ENCODE measurements at regions not wholly inside any gene's neighbourhood (a gene's known extent, or its start where the extent isn't known, plus 50 kb on each side); places are given as distances from the start of the nearest gene placed in this dataset.

GRCh38 chr11:86160541-86161149, 83.9 kb upstream of the EED start:
- peaks cover 3% of the 10 kb centered on the region for H3K27me3 ChIP-seq (ENCODE audit: insufficient read depth, insufficient read length)
- no peak for DNase-seq (ENCODE audit: low read depth, low spot score)
- H3K4me1 ChIP-seq (ENCODE audit: insufficient read depth, insufficient read length), result no peaks in the 10 kb centered on the region
- H3K9ac ChIP-seq (ENCODE audit: insufficient read length, low read depth), result no peak overlapping the region
- H3K4me3 ChIP-seq (ENCODE audit: insufficient read length, low read depth), result no peak overlapping the region
- no peaks in the 10 kb centered on the region for H3K9me3 ChIP-seq (ENCODE audit: insufficient read depth, low read length)
- H3K36me3 ChIP-seq (ENCODE audit: insufficient read depth, insufficient read length, low read length), result no peaks in the 10 kb centered on the region
- TF ChIP-seq YY1 (IDR thresholded peaks at IDR 0.05; ENCODE audit: insufficient read depth, insufficient read length) (no peak), ZNF274 (IDR thresholded peaks at IDR 0.05; ENCODE audit: low read depth, low read length) (no peak), SUZ12 (IDR thresholded peaks at IDR 0.05; ENCODE audit: extremely low read depth, insufficient read depth, insufficient read length) (no peak)

GRCh38 chr11:86159581-86159891, 85.0 kb upstream of the EED start:
- Histone ChIP-seq H3K27me3 (ENCODE audit: insufficient read depth, insufficient read length) (peaks cover under 1% of the 10 kb centered on the region), H3K4me1 (ENCODE audit: insufficient read depth, insufficient read length) (no peaks in the 10 kb centered on the region), H3K9ac (ENCODE audit: insufficient read length, low read depth) (no peak overlapping the region), H3K4me3 (ENCODE audit: insufficient read length, low read depth) (no peak overlapping the region), H3K9me3 (ENCODE audit: insufficient read depth, low read length) (no peaks in the 10 kb centered on the region), H3K36me3 (ENCODE audit: insufficient read depth, insufficient read length, low read length) (no peaks in the 10 kb centered on the region)
- DNase-seq (ENCODE audit: low read depth, low spot score), result no peak
- TF ChIP-seq ZNF274 (IDR thresholded peaks at IDR 0.05; ENCODE audit: low read depth, low read length) (no peak), YY1 (IDR thresholded peaks at IDR 0.05; ENCODE audit: insufficient read depth, insufficient read length) (no peak), SUZ12 (IDR thresholded peaks at IDR 0.05; ENCODE audit: extremely low read depth, insufficient read depth, insufficient read length) (no peak)

GRCh38 chr11:86158704-86159580, 85.6 kb upstream of the EED start:
- no peaks in the 10 kb centered on the region for H3K36me3 ChIP-seq (ENCODE audit: insufficient read depth, insufficient read length, low read length)
- H3K9ac ChIP-seq (ENCODE audit: insufficient read length, low read depth), result no peak overlapping the region
- no peak for TF ChIP-seq YY1 (IDR thresholded peaks at IDR 0.05; ENCODE audit: insufficient read depth, insufficient read length)
- no peak for TF ChIP-seq SUZ12 (IDR thresholded peaks at IDR 0.05; ENCODE audit: extremely low read depth, insufficient read depth, insufficient read length)
- TF ChIP-seq ZNF274 (IDR thresholded peaks at IDR 0.05; ENCODE audit: low read depth, low read length), result no peak
- H3K27me3 ChIP-seq (ENCODE audit: insufficient read depth, insufficient read length), result no peaks in the 10 kb centered on the region
- no peaks in the 10 kb centered on the region for H3K4me1 ChIP-seq (ENCODE audit: insufficient read depth, insufficient read length)
- H3K9me3 ChIP-seq (ENCODE audit: insufficient read depth, low read length), result no peaks in the 10 kb centered on the region
- no peak overlapping the region for H3K4me3 ChIP-seq (ENCODE audit: insufficient read length, low read depth)
- no peak for DNase-seq (ENCODE audit: low read depth, low spot score)

GRCh38 chr11:86157797-86158378, 86.7 kb upstream of the EED start:
- DNase-seq (ENCODE audit: low read depth, low spot score), result no peak
- H3K9me3 ChIP-seq (ENCODE audit: insufficient read depth, low read length), result no peaks in the 10 kb centered on the region
- no peaks in the 10 kb centered on the region for H3K27me3 ChIP-seq (ENCODE audit: insufficient read depth, insufficient read length)
- no peak for TF ChIP-seq SUZ12 (IDR thresholded peaks at IDR 0.05; ENCODE audit: extremely low read depth, insufficient read depth, insufficient read length)
- TF ChIP-seq YY1 (IDR thresholded peaks at IDR 0.05; ENCODE audit: insufficient read depth, insufficient read length), result no peak
- no peak for TF ChIP-seq ZNF274 (IDR thresholded peaks at IDR 0.05; ENCODE audit: low read depth, low read length)
- no peak overlapping the region for H3K9ac ChIP-seq (ENCODE audit: insufficient read length, low read depth)
- no peaks in the 10 kb centered on the region for H3K36me3 ChIP-seq (ENCODE audit: insufficient read depth, insufficient read length, low read length)
- no peak overlapping the region for H3K4me3 ChIP-seq (ENCODE audit: insufficient read length, low read depth)
- no peaks in the 10 kb centered on the region for H3K4me1 ChIP-seq (ENCODE audit: insufficient read depth, insufficient read length)

GRCh38 chr11:86156397-86156955, 87.6 kb upstream of the PICALM start:
- H3K4me1 ChIP-seq (ENCODE audit: insufficient read depth, insufficient read length), result peaks cover 3% of the 10 kb centered on the region
- TF ChIP-seq SUZ12 (IDR thresholded peaks at IDR 0.05; ENCODE audit: extremely low read depth, insufficient read depth, insufficient read length) (no peak), ZNF274 (IDR thresholded peaks at IDR 0.05; ENCODE audit: low read depth, low read length) (no peak), YY1 (IDR thresholded peaks at IDR 0.05; ENCODE audit: insufficient read depth, insufficient read length) (no peak)
- no peak overlapping the region for H3K9ac ChIP-seq (ENCODE audit: insufficient read length, low read depth)
- no peaks in the 10 kb centered on the region for H3K9me3 ChIP-seq (ENCODE audit: insufficient read depth, low read length)
- H3K36me3 ChIP-seq (ENCODE audit: insufficient read depth, insufficient read length, low read length), result no peaks in the 10 kb centered on the region
- DNase-seq (ENCODE audit: low read depth, low spot score), result no peak
- H3K27me3 ChIP-seq (ENCODE audit: insufficient read depth, insufficient read length), result no peaks in the 10 kb centered on the region
- no peak overlapping the region for H3K4me3 ChIP-seq (ENCODE audit: insufficient read length, low read depth)

GRCh38 chr11:86155200-86155844, 86.4 kb upstream of the PICALM start:
- TF ChIP-seq YY1 (IDR thresholded peaks at IDR 0.05; ENCODE audit: insufficient read depth, insufficient read length) (no peak), SUZ12 (IDR thresholded peaks at IDR 0.05; ENCODE audit: extremely low read depth, insufficient read depth, insufficient read length) (no peak), ZNF274 (IDR thresholded peaks at IDR 0.05; ENCODE audit: low read depth, low read length) (no peak)
- no peak for DNase-seq (ENCODE audit: low read depth, low spot score)
- H3K9me3 ChIP-seq (ENCODE audit: insufficient read depth, low read length), result no peaks in the 10 kb centered on the region

More at GRCh38 chr11:86155200-86155844, 86.4 kb upstream of the PICALM start:
- no peaks in the 10 kb centered on the region for H3K36me3 ChIP-seq (ENCODE audit: insufficient read depth, insufficient read length, low read length)
- H3K27me3 ChIP-seq (ENCODE audit: insufficient read depth, insufficient read length), result no peaks in the 10 kb centered on the region
- H3K9ac ChIP-seq (ENCODE audit: insufficient read length, low read depth), result no peak overlapping the region
- H3K4me1 ChIP-seq (ENCODE audit: insufficient read depth, insufficient read length), result peaks cover 3% of the 10 kb centered on the region
- H3K4me3 ChIP-seq (ENCODE audit: insufficient read length, low read depth), result no peak overlapping the region

Measured in NT2/D1 (cell line).